Stimulated activated CD4-positive, alpha-beta T cell treated with anti-CD3 and anti-CD28 coated beads, Interleukin-12 subunit alpha, Interleukin-12 subunit beta, amount 100 ng/mL, for 48 hours (primary cell): ENCODE measurements at regions not wholly inside any gene's neighbourhood (a gene's known extent, or its start where the extent isn't known, plus 50 kb on each side); places are given as distances from the start of the nearest gene placed in this dataset.
"Not testable (repeated sequence)": the region's sequence is repeated elsewhere in the genome, so short reads cannot be mapped to it uniquely, and the experiment has no call there.

Experiments used
- DNase-seq, 3 donors: peaks; one replicate each; pipeline ENCODE4 v3.0.0-alpha.2; 2020; ENCODE audit warnings: low read depth in 2 of 3, low spot score in 1 of 3

- no peak for DNase-seq
Measured at GRCh38 chr13:24563087-24563486, 50.5 kb upstream of the PARP4 start.

DNA sequence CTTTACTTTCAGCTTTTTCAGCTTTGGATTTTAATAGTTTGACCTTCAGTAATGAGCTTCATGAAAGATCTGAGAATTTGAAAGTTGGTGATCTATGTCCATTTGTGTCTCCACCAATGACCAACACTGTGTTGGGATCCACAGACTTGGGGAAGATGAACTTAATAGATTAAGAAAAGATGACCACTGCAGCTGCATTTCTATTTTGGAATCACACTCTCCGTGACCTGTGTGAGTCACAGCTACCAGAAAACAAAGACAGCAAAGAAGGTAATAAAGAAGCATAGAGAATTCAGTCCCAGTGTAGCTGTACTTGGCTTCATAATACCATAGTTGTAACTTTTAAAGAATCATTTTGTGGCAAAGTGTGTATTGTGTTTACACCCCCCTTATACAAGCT lies 51.4 kb upstream of the PARP4 start:
- not testable (repeated sequence) for DNase-seq

DNA sequence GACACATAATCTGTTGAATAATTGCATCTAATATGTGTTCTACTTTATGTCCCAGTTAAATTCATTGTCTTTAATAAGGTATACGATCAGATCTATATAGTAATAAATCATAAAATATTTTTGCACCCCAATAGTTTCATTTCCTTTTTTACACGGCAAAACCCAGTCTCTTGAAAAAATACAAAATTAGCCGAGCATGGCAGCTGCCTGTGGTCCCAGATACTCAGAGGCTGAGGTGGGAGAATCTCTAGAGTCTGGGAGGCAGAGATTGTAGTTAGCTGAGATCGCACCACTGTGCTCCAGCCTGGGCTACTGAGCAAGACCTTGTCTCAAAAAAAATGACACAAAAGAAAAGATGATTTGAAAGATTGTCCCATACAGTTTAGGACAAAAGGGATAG lies 52.3 kb upstream of the PARP4 start:
- no peak for DNase-seq

DNA sequence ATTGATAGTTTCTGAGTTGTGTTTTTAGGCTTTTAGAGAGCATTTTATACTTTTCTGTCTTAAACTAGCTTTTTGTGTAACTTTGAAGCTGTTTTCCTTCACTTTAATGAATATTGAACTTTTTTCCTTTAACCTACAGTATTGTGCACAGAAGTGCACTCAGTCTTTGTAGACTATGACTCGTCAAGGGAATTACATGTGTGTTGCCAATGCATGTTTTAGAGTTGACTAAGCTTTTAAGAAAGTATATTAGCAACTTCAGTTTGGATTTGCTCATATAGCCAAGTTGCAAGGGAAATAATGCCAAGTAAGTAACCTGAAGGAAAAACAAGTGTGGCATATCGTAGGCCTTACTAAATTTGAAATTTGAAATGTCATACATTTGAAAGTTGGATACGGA lies 55.0 kb upstream of the PARP4 start:
- not testable (repeated sequence) for DNase-seq

- DNase-seq, result no peak
Measured at GRCh38 chr13:24574847-24575246, 62.3 kb upstream of the PARP4 start.

DNA sequence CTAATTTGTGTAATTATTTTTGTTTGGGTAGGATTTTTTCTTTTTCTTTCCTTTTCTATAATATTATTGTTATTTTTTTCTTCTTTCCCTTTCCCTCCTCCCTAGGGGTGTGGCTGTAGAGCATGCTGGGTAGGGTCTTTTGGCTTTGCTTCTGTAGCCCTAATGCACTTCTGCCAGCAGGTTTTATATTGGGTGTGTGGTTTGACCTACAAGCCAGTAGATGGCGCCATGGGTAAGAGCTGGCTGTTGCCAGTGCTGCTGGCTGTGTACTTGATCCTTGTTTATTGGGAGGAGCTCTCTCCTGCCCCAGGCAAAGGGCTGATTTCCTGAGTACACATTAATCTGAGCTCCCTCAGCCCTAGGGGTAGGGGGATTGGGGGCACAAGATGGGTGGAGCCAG lies 67.7 kb upstream of the PARP4 start:
- DNase-seq, result not testable (repeated sequence)

GRCh38 chr13:24581578-24581977 lies 69.0 kb upstream of the PARP4 start:
- DNase-seq, result not testable (repeated sequence)

- DNase-seq, result not testable (repeated sequence)
Measured at GRCh38 chr13:24591697-24592096, 79.1 kb upstream of the PARP4 start.

GRCh38 chr13:24597906-24598670 lies 82.1 kb upstream of the ATP12A start:
- DNase-seq, result not testable (repeated sequence)

DNA sequence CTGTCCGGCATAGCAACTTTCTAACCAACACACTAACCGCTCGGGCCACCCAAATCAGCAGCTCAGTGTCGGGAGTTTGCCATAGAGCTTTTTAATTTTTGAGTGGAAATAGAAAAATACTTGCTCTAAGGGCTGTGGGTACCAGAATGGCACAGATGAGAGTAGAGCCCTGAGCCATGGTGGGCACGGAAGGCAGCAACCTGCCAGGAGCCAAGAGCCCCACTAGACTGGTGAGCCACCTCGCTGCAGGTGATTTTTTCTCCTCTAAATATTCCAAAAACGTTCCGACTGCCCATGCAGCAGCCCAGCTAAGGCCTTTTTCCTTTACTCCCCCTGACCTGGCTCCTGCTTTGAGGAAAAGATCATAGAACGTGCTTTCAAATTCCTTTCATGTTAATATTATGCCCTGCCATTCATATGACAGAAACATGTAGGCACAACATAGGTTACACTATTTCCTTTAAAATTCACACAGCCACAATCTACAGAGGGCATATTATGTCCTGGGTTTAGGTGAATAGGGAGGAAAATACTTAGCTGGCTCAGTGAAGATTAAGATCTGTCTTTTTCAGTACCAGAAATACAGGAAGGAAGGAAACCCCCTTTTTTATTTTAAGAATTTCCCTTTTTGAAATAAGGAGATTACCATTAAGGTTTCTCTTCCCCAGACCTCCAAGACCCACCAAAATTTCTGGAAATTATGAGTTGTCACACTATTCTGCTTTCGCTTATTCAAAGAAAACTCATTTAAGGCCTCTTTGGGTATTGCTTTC lies 81.0 kb upstream of the ATP12A start:
- not testable (repeated sequence) for DNase-seq

DNA sequence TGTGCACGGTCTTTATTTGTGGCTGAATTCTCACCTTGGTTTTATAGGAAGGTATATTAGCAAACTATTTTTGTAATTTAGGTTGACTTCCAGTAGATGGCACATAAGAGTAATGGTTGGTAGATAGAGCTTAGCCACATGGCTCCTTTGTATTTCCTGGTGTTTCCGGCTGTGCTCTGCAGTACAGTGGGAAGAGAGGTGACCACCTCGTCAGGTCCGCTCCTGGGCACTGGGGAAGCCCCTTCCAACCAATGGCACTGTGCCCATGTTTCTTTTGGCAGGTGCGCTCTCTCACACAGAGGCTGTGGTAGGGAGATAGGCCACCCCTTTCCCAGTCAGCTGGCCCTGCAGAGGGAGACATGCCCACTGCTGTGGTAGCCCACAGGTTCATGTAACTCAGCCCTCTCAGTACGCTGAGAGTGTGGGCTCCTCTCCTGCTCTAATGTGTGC lies 74.3 kb upstream of the ATP12A start:
- no peak for DNase-seq

GRCh38 chr13:24606486-24607170 lies 73.6 kb upstream of the ATP12A start:
- DNase-seq, result no peak

DNA sequence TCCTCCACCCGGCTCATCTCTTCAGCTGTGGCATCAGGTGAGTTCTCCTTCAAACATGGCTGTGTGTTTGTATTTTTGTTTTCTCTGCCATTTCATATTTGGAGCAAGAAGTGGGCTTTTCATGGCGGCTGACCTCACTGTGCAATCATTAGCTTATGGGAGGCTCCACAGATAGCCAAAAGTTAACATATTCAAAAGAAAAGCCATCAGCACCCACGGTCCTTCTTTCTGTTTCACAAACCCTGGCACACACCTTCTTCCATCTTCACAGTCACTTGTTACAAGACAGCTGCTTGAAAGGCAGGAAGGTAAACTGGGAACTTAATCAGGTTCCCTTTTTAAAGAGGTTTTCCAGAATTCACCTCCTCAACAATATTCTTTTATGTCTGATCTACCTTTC lies 69.3 kb upstream of the ATP12A start:
- DNase-seq, result no peak

DNA sequence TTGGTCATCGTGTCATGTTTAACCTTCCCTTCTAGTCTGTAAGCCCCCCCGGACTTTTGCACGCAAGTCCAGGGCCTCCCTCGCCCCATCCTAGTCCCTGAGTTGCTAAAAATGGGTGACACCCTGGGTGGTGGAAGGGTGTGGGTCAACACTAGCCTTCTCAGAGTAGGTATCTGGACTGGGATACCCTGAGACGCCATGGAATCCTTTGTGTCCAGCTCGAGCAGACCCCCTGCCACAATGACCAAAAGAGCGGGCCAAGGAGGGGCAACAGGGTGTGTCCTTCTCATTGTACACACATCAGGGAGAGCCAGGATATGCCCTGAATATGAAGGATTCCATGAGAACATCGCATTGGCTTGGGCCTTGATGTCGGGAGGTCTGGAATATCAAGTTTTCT lies 67.5 kb upstream of the ATP12A start:
- DNase-seq, result no peak

DNA sequence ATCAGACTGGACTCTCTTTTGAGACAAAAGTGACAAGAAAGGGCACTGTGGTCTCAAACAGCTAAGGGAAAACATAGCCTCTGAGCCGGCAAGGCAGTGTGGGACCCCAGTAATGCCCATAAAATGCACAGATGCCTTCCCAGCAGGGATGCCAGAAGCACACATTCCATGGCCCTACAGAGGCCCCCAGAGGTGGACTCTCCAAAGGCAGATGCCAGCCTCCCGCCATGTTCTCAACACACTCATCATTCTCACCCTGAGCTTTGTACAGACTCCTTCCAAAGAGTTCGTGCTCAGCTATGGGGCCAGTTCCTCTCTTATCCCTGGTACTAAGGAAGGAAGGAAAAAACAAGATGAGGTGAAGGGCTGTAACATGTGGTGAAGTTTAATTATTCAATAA lies 67.1 kb upstream of the ATP12A start:
- DNase-seq, result no peak

- DNase-seq, result no peak
Measured at GRCh38 chr13:24613755-24614154, 66.5 kb upstream of the ATP12A start.

GRCh38 chr13:24614306-24615080 lies 65.7 kb upstream of the ATP12A start:
- DNase-seq, result no peak

- DNase-seq, result no peak
Measured at GRCh38 chr13:24615114-24615513, 65.1 kb upstream of the ATP12A start.

DNA sequence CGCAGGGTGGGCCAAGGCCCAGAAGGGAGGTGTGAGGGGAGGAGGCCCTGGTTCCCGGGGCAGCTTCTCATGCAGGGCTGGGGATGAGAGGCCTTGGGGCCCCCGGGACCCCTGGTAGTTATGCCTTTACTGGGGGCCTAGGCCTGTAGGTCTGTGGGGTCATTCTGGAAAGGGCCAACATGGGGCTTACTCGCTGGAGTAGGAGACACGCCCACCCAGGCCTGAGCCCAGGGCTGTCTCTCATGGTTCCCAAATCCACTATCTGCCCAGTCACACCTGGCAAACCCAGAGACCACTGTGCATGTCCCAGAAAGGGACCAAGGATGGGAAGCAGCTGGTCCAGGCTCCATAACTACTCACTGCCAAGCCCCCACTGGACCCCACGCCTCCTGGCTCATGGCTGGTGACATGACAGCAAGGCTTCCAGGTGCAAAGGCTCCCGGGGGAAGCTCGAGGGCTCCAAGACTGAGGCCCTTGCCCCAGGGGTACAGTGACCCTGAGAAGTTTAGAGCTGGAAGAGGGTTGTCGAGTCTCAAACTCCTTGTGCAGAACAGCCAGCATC lies 64.2 kb upstream of the ATP12A start:
- no peak for DNase-seq

DNA sequence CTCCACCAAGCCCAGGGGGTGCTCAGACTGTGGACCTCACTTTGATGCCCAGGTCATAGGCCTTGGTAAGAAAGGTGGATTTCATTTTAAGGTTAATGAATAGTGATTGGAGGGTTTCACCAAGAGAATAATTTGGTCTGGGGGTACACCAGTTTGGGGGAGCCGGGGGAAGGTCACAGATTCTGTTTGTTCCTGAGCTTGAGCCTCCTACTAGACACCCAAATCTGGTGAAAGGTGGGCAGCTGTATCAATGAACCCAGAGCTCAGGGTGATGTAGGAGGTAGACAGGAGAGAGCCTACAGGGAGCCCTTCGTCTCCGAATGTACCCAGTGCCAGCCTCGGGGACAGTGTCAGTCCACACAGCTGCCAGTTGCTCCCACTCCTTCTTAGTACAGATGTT lies 63.7 kb upstream of the ATP12A start:
- no peak for DNase-seq
